ENCODE measurements at regions not wholly inside any gene's neighbourhood (a gene's known extent, or its start where the extent isn't known, plus 50 kb on each side); places are given as distances from the start of the nearest gene placed in this dataset.
"Not testable (repeated sequence)": the region's sequence is repeated elsewhere in the genome, so short reads cannot be mapped to it uniquely, and the experiment has no call there.

GRCh38 chr1:194476351-194476750, 1289.9 kb upstream of the B3GALT2 start:
- no peak for DNase-seq

GRCh38 chr1:194474701-194475100, 1288.3 kb upstream of the B3GALT2 start:
- no peak for DNase-seq

GRCh38 chr1:194473766-194474165, 1287.4 kb upstream of the B3GALT2 start:
- no peak for DNase-seq

- DNase-seq, result no peak
Measured at GRCh38 chr1:194469282-194469681, 1282.9 kb upstream of the B3GALT2 start.

GRCh38 chr1:194466706-194467105, 1280.3 kb upstream of the B3GALT2 start:
- DNase-seq, result no peak

- no peak for DNase-seq
Measured at GRCh38 chr1:194447636-194448035, 1261.2 kb upstream of the B3GALT2 start.

GRCh38 chr1:194445244-194445643, 1258.8 kb upstream of the B3GALT2 start:
- no peak for DNase-seq

- DNase-seq, result no peak
Measured at GRCh38 chr1:194442901-194443575, 1256.6 kb upstream of the B3GALT2 start.

GRCh38 chr1:194437135-194437534, 1250.7 kb upstream of the B3GALT2 start:
- DNase-seq, result no peak

- DNase-seq, result no peak
Measured at GRCh38 chr1:194431121-194431520, 1244.7 kb upstream of the B3GALT2 start.

- no peak for DNase-seq
Measured at GRCh38 chr1:194420706-194421105, 1234.3 kb upstream of the B3GALT2 start.

GRCh38 chr1:194419721-194420120, 1233.3 kb upstream of the B3GALT2 start:
- DNase-seq, result no peak

- DNase-seq, result no peak
Measured at GRCh38 chr1:194410756-194411155, 1224.3 kb upstream of the B3GALT2 start.

- DNase-seq, result not testable (repeated sequence)
Measured at GRCh38 chr1:194407238-194407637, 1220.8 kb upstream of the B3GALT2 start.

GRCh38 chr1:194394676-194395075, 1208.3 kb upstream of the B3GALT2 start:
- no peak for DNase-seq

GRCh38 chr1:194387531-194387930, 1201.1 kb upstream of the B3GALT2 start:
- DNase-seq, result no peak

- no peak for DNase-seq
Measured at GRCh38 chr1:194378517-194378916, 1192.1 kb upstream of the B3GALT2 start.

GRCh38 chr1:194374649-194375048, 1188.2 kb upstream of the B3GALT2 start:
- DNase-seq, result no peak

- no peak for DNase-seq
Measured at GRCh38 chr1:194372266-194372665, 1185.9 kb upstream of the B3GALT2 start.

GRCh38 chr1:194369622-194370021, 1183.2 kb upstream of the B3GALT2 start:
- DNase-seq, result no peak

GRCh38 chr1:194369060-194369459, 1182.6 kb upstream of the B3GALT2 start:
- no peak for DNase-seq

- DNase-seq, result no peak
Measured at GRCh38 chr1:194367121-194367520, 1180.7 kb upstream of the B3GALT2 start.

- DNase-seq, result no peak
Measured at GRCh38 chr1:194366705-194367104, 1180.3 kb upstream of the B3GALT2 start.

GRCh38 chr1:194362327-194362726, 1175.9 kb upstream of the B3GALT2 start:
- no peak for DNase-seq

- no peak for DNase-seq
Measured at GRCh38 chr1:194361374-194362131, 1175.1 kb upstream of the B3GALT2 start.

All from activated naive CD4-positive, alpha-beta T cell treated with Interleukin-2 at 50 U/mL for 16 hours (primary cell).